GM13976 (cell line): ENCODE measurements at regions not wholly inside any gene's neighbourhood (a gene's known extent, or its start where the extent isn't known, plus 50 kb on each side); places are given as distances from the start of the nearest gene placed in this dataset.

Experiments
- DNase-seq: peaks from one replicate; pipeline ENCODE4 v3.0.0; 2012; ENCODE audit warnings: low spot score
- CTCF ChIP-seq: IDR thresholded peaks from 2 replicates; pipeline ENCODE4 v1.5.1; 2012; ENCODE audit warnings: borderline replicate concordance, mild to moderate bottlenecking; ENCODE audit not compliant: insufficient read depth; ENCODE audit errors: extremely low read depth, missing control alignments, control extremely low read depth
- in situ Hi-C: fragments of 300-500 bp; cut with MboI; formaldehyde crosslinking; loops from one replicate; pipeline ENCODE4 v1.12.0; 2022; ENCODE audit warnings: low sequenced_read_pairs, mixed read lengths, inconsistent platforms; ENCODE audit not compliant: unreplicated experiment

GRCh38 chr7:95718577-95719410, 53.6 kb upstream of the DYNC1I1 start:
- no peak for TF ChIP-seq CTCF
- peak; percentile 23 for DNase-seq
- in situ Hi-C loops, result no loop called here

- no peak for TF ChIP-seq CTCF
- in situ Hi-C loops, result no loop called here
- no peak for DNase-seq
Measured at GRCh38 chr7:95716357-95717122, 55.8 kb upstream of the DYNC1I1 start.

- DNase-seq, result peak; percentile 31
- TF ChIP-seq CTCF, result no peak
- in situ Hi-C loops, result no loop called here
Measured at GRCh38 chr7:95715274-95715673, 57.1 kb upstream of the DYNC1I1 start.

- no peak for DNase-seq
- in situ Hi-C loops, result no loop called here
- TF ChIP-seq CTCF, result no peak
Measured at GRCh38 chr7:95710711-95711110, 61.6 kb upstream of the DYNC1I1 start.

- in situ Hi-C loops, result no loop called here
Measured at GRCh38 chr7:95700917-95701316, 71.4 kb upstream of the DYNC1I1 start.

GRCh38 chr7:95694334-95694733, 78.0 kb upstream of the DYNC1I1 start:
- in situ Hi-C loops, result no loop called here
- no peak for TF ChIP-seq CTCF
- DNase-seq, result no peak

More at GRCh38 chr7:95700917-95701316, 71.4 kb upstream of the DYNC1I1 start:
- no peak for TF ChIP-seq CTCF
- DNase-seq, result no peak
